ENCODE measurements at regions not wholly inside any gene's neighbourhood (a gene's known extent, or its start where the extent isn't known, plus 50 kb on each side); places are given as distances from the start of the nearest gene placed in this dataset.
"Not testable (repeated sequence)": the region's sequence is repeated elsewhere in the genome, so short reads cannot be mapped to it uniquely, and the experiment has no call there.

DNA sequence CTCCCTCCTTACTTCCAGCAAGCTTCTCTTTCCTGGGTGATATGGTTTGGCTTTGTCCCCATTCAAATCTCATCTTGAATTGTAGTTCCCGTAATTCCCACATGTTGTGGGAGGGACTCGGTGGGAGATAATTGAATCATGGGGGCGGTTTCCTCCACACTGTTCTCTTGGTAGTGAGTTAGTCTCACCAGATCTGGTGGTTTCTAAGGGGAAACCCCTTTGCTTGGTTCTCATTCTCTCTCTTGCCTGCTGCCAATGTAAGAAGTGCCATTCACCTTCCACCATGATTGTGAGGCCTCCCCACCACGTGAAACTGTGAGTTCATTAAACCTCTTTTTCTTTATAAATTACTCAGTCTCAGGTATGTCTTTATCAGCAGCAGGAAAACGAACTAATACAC is 271.8 kb downstream of the C12orf75 start:
- ATAC-seq; DNase-seq; intact Hi-C loops (cut with DNase I, micrococcal nuclease): not testable (repeated sequence)

- DNase-seq; ATAC-seq; intact Hi-C loops (cut with DNase I, micrococcal nuclease): not testable (repeated sequence)
These were observed 273.8 kb downstream of the C12orf75 start for GRCh38 chr12:105604281-105604680.

DNA sequence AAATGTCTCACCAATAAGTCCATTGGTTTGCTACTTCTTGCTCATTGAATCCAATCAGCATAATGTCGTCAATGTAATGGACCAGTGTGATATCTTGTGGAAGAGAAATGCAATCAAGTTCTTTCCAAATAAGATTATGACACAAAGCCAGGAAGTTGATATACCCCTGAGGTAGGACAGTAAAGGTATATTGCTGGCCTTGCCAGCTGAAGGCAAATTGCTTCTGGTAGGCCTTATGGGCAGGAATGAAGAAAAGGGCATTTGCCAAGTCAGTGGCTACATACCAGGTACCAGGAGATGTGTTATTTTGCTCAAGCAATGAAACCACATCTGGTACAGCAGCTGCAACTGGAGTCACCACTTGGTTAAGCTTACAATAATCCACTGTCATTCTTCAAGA is 276.1 kb downstream of the C12orf75 start:
- intact Hi-C loops (cut with DNase I, micrococcal nuclease); ATAC-seq; DNase-seq: not testable (repeated sequence)

- ATAC-seq; DNase-seq; intact Hi-C loops (cut with DNase I, micrococcal nuclease): not testable (repeated sequence)
These were observed 278.5 kb downstream of the C12orf75 start for GRCh38 chr12:105609001-105609400.

DNA sequence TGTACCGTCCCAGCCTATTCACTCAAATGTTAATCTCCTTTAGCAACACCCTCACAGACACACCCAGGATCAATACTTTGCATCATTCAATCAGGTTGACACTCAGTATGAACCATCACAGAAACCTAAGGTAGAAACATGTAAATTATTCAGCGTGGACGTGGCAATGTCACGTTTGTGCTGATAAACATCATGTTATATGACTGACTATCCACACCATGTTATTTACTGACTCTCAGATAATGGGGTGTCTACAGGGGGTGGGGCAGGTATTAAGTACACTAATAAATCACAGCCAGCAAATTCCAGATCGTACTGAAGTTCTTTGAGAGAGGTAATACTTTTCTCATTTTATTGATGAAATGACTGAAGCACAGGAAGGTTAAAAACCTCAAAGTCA is 280.0 kb downstream of the C12orf75 start:
- intact Hi-C loops (cut with DNase I, micrococcal nuclease) = no loop called here
- DNase-seq (no peak), ATAC-seq (no peak)

- no peak for ATAC-seq
- DNase-seq = no peak
- intact Hi-C loops (cut with DNase I, micrococcal nuclease) = no loop called here
These were observed 280.8 kb downstream of the C12orf75 start for GRCh38 chr12:105611340-105611739.

- DNase-seq (no peak), ATAC-seq (no peak)
- intact Hi-C loops (cut with DNase I, micrococcal nuclease) = no loop called here
These were observed 282.8 kb downstream of the C12orf75 start for GRCh38 chr12:105613269-105613668.

DNA sequence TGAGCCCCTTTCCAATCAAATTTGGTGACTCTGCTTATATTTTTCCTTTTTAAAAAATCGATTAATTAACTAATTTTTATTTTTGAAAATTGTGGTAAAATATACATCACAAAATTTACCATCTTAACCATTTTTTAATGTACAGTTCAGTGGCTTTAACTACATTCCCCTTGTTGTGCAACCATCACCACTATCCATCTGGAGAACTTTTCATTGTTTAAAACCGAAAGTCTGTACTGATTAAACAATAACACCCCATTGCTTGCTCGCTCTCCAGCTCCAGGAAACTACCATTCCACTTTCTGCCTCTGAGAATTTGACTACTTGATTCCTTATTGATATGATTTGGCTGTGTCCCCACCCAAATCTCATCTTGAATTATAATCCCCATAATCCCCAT is 283.4 kb downstream of the C12orf75 start:
- DNase-seq = no peak
- intact Hi-C loops (cut with DNase I, micrococcal nuclease) = no loop called here
- no peak for ATAC-seq

GRCh38 chr12:105616971-105617540 is 286.6 kb downstream of the C12orf75 start:
- ATAC-seq = no peak
- intact Hi-C loops (cut with DNase I, micrococcal nuclease) = no loop called here
- DNase-seq = no peak

DNA sequence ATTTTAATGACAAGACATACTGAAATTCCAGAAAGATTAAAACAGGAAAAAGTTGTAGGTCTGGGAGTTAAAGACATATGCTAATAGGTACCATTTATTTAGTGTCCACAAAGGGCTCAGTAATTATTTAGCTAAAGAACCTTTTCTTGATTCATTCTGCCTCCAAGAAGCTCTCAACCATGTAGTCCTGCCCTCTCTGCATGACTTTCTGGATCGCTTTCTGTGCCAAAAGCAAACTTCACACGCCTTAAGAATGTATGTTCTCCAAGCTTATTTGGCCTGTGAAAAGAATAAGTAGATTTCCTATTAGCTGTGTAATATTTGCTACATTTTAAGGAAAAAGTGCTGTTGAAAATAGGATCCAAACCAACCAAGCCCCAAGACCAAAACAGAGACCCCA is 291.7 kb downstream of the C12orf75 start:
- no peak for ATAC-seq
- no peak for DNase-seq
- intact Hi-C loops (cut with DNase I, micrococcal nuclease) = no loop called here

- no peak for DNase-seq
- intact Hi-C loops (cut with DNase I, micrococcal nuclease) = no loop called here
- no peak for ATAC-seq
These were observed 292.6 kb downstream of the C12orf75 start for GRCh38 chr12:105622846-105623736.

GRCh38 chr12:105626653-105627052 is 296.2 kb downstream of the C12orf75 start:
- intact Hi-C loops (cut with DNase I, micrococcal nuclease) = no loop called here
- DNase-seq (no peak), ATAC-seq (no peak)

DNA sequence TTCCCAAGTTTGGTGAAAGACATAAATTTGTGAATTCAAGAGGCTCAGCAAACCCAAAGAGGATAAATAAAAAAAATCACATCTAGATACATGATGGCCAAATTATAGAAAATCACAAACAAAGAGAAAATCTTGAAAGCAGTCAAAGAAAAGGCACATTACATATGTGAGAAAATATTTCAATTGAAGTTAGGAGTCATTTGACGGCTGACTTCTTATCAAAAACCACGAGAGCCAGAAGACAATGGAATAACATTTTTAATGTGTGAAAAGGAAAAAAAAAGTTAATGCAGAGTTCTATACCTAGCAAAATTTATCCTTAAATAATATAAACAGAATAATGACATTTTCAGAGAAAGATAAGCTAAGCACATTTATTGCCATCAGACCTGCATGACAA is 307.0 kb downstream of the C12orf75 start:
- DNase-seq (no peak), ATAC-seq (no peak)
- intact Hi-C loops (cut with DNase I, micrococcal nuclease) = no loop called here

GRCh38 chr12:105640761-105641160 is 310.3 kb downstream of the C12orf75 start:
- no peak for ATAC-seq
- intact Hi-C loops (cut with DNase I, micrococcal nuclease) = no loop called here
- no peak for DNase-seq

GRCh38 chr12:105641749-105642148 is 311.3 kb downstream of the C12orf75 start:
- intact Hi-C loops (cut with DNase I, micrococcal nuclease) = no loop called here
- DNase-seq (no peak), ATAC-seq (no peak)

GRCh38 chr12:105644770-105645169 is 314.3 kb downstream of the C12orf75 start:
- DNase-seq = no peak
- intact Hi-C loops (cut with DNase I, micrococcal nuclease) = no loop called here
- ATAC-seq = no peak

GRCh38 chr12:105654606-105655005 is 324.1 kb downstream of the C12orf75 start:
- ATAC-seq (no peak), DNase-seq (no peak)
- intact Hi-C loops (cut with DNase I, micrococcal nuclease) = no loop called here

GRCh38 chr12:105658389-105658788 is 327.9 kb downstream of the C12orf75 start:
- ATAC-seq (no peak), DNase-seq (no peak)
- intact Hi-C loops (cut with DNase I, micrococcal nuclease) = no loop called here

- ATAC-seq (no peak), DNase-seq (no peak)
- intact Hi-C loops (cut with DNase I, micrococcal nuclease) = no loop called here
These were observed 329.0 kb downstream of the C12orf75 start for GRCh38 chr12:105659355-105660075.

- DNase-seq; intact Hi-C loops (cut with DNase I, micrococcal nuclease); ATAC-seq: not testable (repeated sequence)
These were observed 334.3 kb downstream of the C12orf75 start for GRCh38 chr12:105664765-105665164.

Measured in left colon (tissue), 2 donors.